Spleen (tissue), 7 donors: ENCODE measurements at regions not wholly inside any gene's neighbourhood (a gene's known extent, or its start where the extent isn't known, plus 50 kb on each side); places are given as distances from the start of the nearest gene placed in this dataset.

Experiments used
- POLR2A ChIP-seq, 3 donors: fragments of 450-650 bp; IDR thresholded peaks; one replicate each; pipeline ENCODE4 v1.5.1; 2017; ENCODE audit warnings: antibody characterized with exemption in 3 of 3, mild to moderate bottlenecking in 1 of 3
- TF ChIP-seq, protein P1 (sequence below), 11 experiments: fragments of 200-600 bp in 7 of 11; fragments of 450-650 bp in 4 of 11; sonication (generic) in 4 of 11; IDR thresholded peaks in 8 of 11; conservative IDR thresholded peaks in 3 of 11; 1 replicate in 7 of 11; 2 replicates in 4 of 11; pipeline versions ENCODE4 v1.4.0 to v1.8.0; 2016 to 2021; ENCODE audit warnings: antibody characterized with exemption in 11 of 11, inconsistent platforms in 4 of 11, mild to moderate bottlenecking in 1 of 11
- donor health status: DM: no; HTN: no; CAD: no; lungs with moderate emphysema.
- donor health status: DM: no; HTN: no; CAD: no.
- donor health status: DM: no; HTN: no; CAD: no.

- TF ChIP-seq, protein P1, sequence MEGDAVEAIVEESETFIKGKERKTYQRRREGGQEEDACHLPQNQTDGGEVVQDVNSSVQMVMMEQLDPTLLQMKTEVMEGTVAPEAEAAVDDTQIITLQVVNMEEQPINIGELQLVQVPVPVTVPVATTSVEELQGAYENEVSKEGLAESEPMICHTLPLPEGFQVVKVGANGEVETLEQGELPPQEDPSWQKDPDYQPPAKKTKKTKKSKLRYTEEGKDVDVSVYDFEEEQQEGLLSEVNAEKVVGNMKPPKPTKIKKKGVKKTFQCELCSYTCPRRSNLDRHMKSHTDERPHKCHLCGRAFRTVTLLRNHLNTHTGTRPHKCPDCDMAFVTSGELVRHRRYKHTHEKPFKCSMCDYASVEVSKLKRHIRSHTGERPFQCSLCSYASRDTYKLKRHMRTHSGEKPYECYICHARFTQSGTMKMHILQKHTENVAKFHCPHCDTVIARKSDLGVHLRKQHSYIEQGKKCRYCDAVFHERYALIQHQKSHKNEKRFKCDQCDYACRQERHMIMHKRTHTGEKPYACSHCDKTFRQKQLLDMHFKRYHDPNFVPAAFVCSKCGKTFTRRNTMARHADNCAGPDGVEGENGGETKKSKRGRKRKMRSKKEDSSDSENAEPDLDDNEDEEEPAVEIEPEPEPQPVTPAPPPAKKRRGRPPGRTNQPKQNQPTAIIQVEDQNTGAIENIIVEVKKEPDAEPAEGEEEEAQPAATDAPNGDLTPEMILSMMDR (IDR thresholded peaks at IDR 0.05 in 8 of 11, conservative IDR thresholded peaks at IDR 0.05 in 3 of 11) = no peak
- no peak for TF ChIP-seq POLR2A (IDR thresholded peaks at IDR 0.05)
Observed at GRCh38 chr17:37818689-37819088, 73.8 kb upstream of the HNF1B start.
